H9 (cell line): ENCODE measurements at regions not wholly inside any gene's neighbourhood (a gene's known extent, or its start where the extent isn't known, plus 50 kb on each side); places are given as distances from the start of the nearest gene placed in this dataset.

Experiments used
- DNase-seq: peaks from one replicate; pipeline ENCODE4 v3.0.0-alpha.2; 2017
- H2AFZ ChIP-seq: one replicate; pipeline ENCODE4 v1.6.1; 2013; ENCODE audit warnings: mild to moderate bottlenecking, low read length, control low read depth, moderate library complexity
- H2AK5ac ChIP-seq: 2 replicates; pipeline ENCODE4 v1.6.1; 2013; ENCODE audit warnings: low read length, control low read depth, mixed read lengths; ENCODE audit not compliant: insufficient read length
- H2BK120ac ChIP-seq: one replicate; pipeline ENCODE4 v1.6.1; 2013; ENCODE audit warnings: low read depth, mild to moderate bottlenecking, low read length, control low read depth, inconsistent platforms; ENCODE audit not compliant: poor library complexity, severe bottlenecking
- H2BK12ac ChIP-seq: 2 replicates; pipeline ENCODE4 v1.6.1; 2013; ENCODE audit warnings: low read length, control low read depth, mixed read lengths, low read depth; ENCODE audit not compliant: insufficient read length
- H2BK15ac ChIP-seq: 2 replicates; pipeline ENCODE4 v1.6.1; 2013; ENCODE audit warnings: low read depth, low read length, control low read depth
- H2BK20ac ChIP-seq: one replicate; pipeline ENCODE4 v1.6.1; 2013; ENCODE audit warnings: low read depth, mild to moderate bottlenecking, low read length, control low read depth, inconsistent platforms; ENCODE audit not compliant: poor library complexity, severe bottlenecking
- H2BK5ac ChIP-seq: 2 replicates; pipeline ENCODE4 v1.6.1; 2013; ENCODE audit warnings: low read length, control low read depth, mixed read lengths; ENCODE audit not compliant: insufficient read length
- H3K14ac ChIP-seq: 2 replicates; pipeline ENCODE4 v1.6.1; 2013; ENCODE audit warnings: low read length, control low read depth; ENCODE audit not compliant: insufficient read depth
- H3K18ac ChIP-seq: 2 replicates; pipeline ENCODE4 v1.6.1; 2013; ENCODE audit warnings: low read depth, mild to moderate bottlenecking, mixed read lengths, low read length, control low read depth; ENCODE audit not compliant: insufficient read length
- H3K23ac ChIP-seq: 2 replicates; pipeline ENCODE4 v1.6.1; 2013; ENCODE audit warnings: low read length, control low read depth, mixed read lengths, low read depth; ENCODE audit not compliant: insufficient read length
- H3K23me2 ChIP-seq: 2 replicates; pipeline ENCODE4 v1.6.1; 2013; ENCODE audit warnings: low read depth, mild to moderate bottlenecking, mixed read lengths, low read length, control low read depth; ENCODE audit not compliant: insufficient read length, poor library complexity, severe bottlenecking
- H3K27ac ChIP-seq: 2 replicates; pipeline ENCODE4 v1.5.1; 2013; ENCODE audit warnings: low read length, control low read depth, mixed read lengths, low read depth; ENCODE audit not compliant: insufficient read length
- H3K27me3 ChIP-seq: 2 replicates; pipeline ENCODE4 v1.6.1; 2013; ENCODE audit warnings: low read length, control low read depth, inconsistent platforms; ENCODE audit not compliant: insufficient read depth
- H3K4ac ChIP-seq: 2 replicates; pipeline ENCODE4 v1.6.1; 2013; ENCODE audit warnings: low read depth, mild to moderate bottlenecking, control low read depth, inconsistent platforms, low read length, moderate library complexity
- H3K4me1 ChIP-seq: 2 replicates; pipeline ENCODE4 v1.6.1; 2013; ENCODE audit warnings: low read length, control low read depth, inconsistent platforms; ENCODE audit not compliant: insufficient read depth
- H3K4me2 ChIP-seq: 2 replicates; pipeline ENCODE4 v1.6.1; 2013; ENCODE audit warnings: low read length, control low read depth, mixed read lengths; ENCODE audit not compliant: insufficient read length, insufficient read depth
- H3K56ac ChIP-seq: 2 replicates; pipeline ENCODE4 v1.6.1; 2013; ENCODE audit warnings: low read depth, mild to moderate bottlenecking, mixed read lengths, low read length, control low read depth; ENCODE audit not compliant: insufficient read length
- H3K79me1 ChIP-seq: 2 replicates; pipeline ENCODE4 v1.6.1; 2013; ENCODE audit warnings: low read depth, mild to moderate bottlenecking, moderate library complexity, low read length, control low read depth, inconsistent platforms; ENCODE audit not compliant: insufficient read depth, poor library complexity, severe bottlenecking
- H3K79me2 ChIP-seq: 2 replicates; pipeline ENCODE4 v1.6.1; 2013; ENCODE audit warnings: low read length, control low read depth, inconsistent platforms; ENCODE audit not compliant: insufficient read depth
- H3K9ac ChIP-seq: 2 replicates; pipeline ENCODE4 v1.6.1; 2013; ENCODE audit warnings: low read length, control low read depth, mixed read lengths; ENCODE audit not compliant: insufficient read length; ENCODE audit errors: extremely low read depth
- H3K9me3 ChIP-seq: one replicate; pipeline ENCODE4 v1.6.1; 2013; ENCODE audit warnings: low read depth, low read length, inconsistent platforms; ENCODE audit not compliant: control insufficient read depth
- H3T11ph ChIP-seq: one replicate; pipeline ENCODE4 v1.6.1; 2013; ENCODE audit warnings: mild to moderate bottlenecking, low read length, control low read depth, inconsistent platforms
- H4K20me1 ChIP-seq: one replicate; pipeline ENCODE4 v1.6.1; 2013; ENCODE audit not compliant: control insufficient read depth, insufficient read length, insufficient read depth
- H4K5ac ChIP-seq: 2 replicates; pipeline ENCODE4 v1.6.1; 2013; ENCODE audit warnings: low read depth, mild to moderate bottlenecking, mixed read lengths, low read length, control low read depth; ENCODE audit not compliant: insufficient read length
- H4K8ac ChIP-seq: replicated peaks from 2 replicates; pipeline ENCODE4 v1.6.1; 2013; ENCODE audit warnings: low read length, control low read depth, mixed read lengths, low read depth; ENCODE audit not compliant: insufficient read length
- H4K91ac ChIP-seq: 2 replicates; pipeline ENCODE4 v1.6.1; 2013; ENCODE audit warnings: low read depth, mild to moderate bottlenecking, moderate library complexity, mixed read lengths, low read length, control low read depth; ENCODE audit not compliant: insufficient read length
- H3K27ac Mint-ChIP-seq, 3 experiments: 2 replicates in 2 of 3; 3 replicates in 1 of 3; pipeline ENCODE4 v1.8.0; 2020 to 2021; ENCODE audit warnings: mixed read lengths in 3 of 3, mild to moderate bottlenecking in 1 of 3, moderate library complexity in 1 of 3
- H3K27me3 Mint-ChIP-seq: 2 replicates; pipeline ENCODE4 v1.8.0; 2021; ENCODE audit warnings: low read depth, mild to moderate bottlenecking, moderate library complexity, mixed read lengths
- H3K36me3 Mint-ChIP-seq, 3 experiments: 2 replicates in 2 of 3; 3 replicates in 1 of 3; pipeline ENCODE4 v1.8.0; 2020 to 2021; ENCODE audit warnings: low read depth in 3 of 3, mixed read lengths in 3 of 3; ENCODE audit not compliant: insufficient read depth in 1 of 3
- H3K4me1 Mint-ChIP-seq, 2 experiments: 2 replicates each; pipeline ENCODE4 v1.8.0; 2020; ENCODE audit warnings: mixed read lengths in 2 of 2
- H3K4me3 Mint-ChIP-seq, 2 experiments: 2 replicates in 1 of 2; 3 replicates in 1 of 2; pipeline ENCODE4 v1.8.0; 2020 to 2021; ENCODE audit warnings: mild to moderate bottlenecking in 2 of 2, mixed read lengths in 2 of 2, moderate library complexity in 1 of 2
- H3K9me3 Mint-ChIP-seq, 2 experiments: 2 replicates in 1 of 2; 3 replicates in 1 of 2; pipeline ENCODE4 v1.8.0; 2020; ENCODE audit warnings: mild to moderate bottlenecking in 2 of 2, mixed read lengths in 2 of 2, moderate library complexity in 1 of 2
- WGBS: extraction: QIAGEN DNeasy Blood & Tissue Kit; methylation state at CpG from one replicate; pipeline ENCODE4 v1.1.7; 2013; ENCODE audit warnings: missing lambda C conversion rate, low lambda C conversion rate, mixed read lengths; ENCODE audit not compliant: insufficient read length; ENCODE audit errors: extremely low coverage; 5-methylcytosine and 5-hydroxymethylcytosine counted together
- TF ChIP-seq, protein P1 (sequence below): fragments of 200-600 bp; sonication (generic); conservative IDR thresholded peaks from 3 replicates; pipeline ENCODE4 v1.8.0; 2021; ENCODE audit warnings: antibody characterized with exemption, mild to moderate bottlenecking

GRCh38 chr1:90783181-90783580 lies 66.1 kb upstream of the BARHL2 start:
- H3K27ac ChIP-seq = no peak overlapping the region
- Mint-ChIP-seq H3K9me3 (no peaks in the 10 kb centered on the region), H3K4me3 (no peak overlapping the region), H3K4me1 (peaks cover 12 to 14% of the 10 kb centered on the region in 2 experiments), H3K27ac (no peak overlapping the region), H3K36me3 (no peaks in the 10 kb centered on the region), H3K27me3 (no peaks in the 10 kb centered on the region; the same call in 1 of the 2 replicates)
- H3K27me3 ChIP-seq = no peaks in the 10 kb centered on the region
- H2BK5ac ChIP-seq = no peak overlapping the region
- no peak overlapping the region for H2AK5ac ChIP-seq
- WGBS = no CpG with 5 or more reads among the region's 6 CpGs
- no peak overlapping the region for H3K14ac ChIP-seq
- H3T11ph ChIP-seq = no peak overlapping the region
- H3K79me2 ChIP-seq = no peaks in the 10 kb centered on the region
- H3K18ac ChIP-seq = no peak overlapping the region
- no peak overlapping the region for H2BK15ac ChIP-seq
- H3K4me2 ChIP-seq = no peak overlapping the region
- no peak overlapping the region for H3K23ac ChIP-seq
- no peak overlapping the region for H3K56ac ChIP-seq
- no peak overlapping the region for H3K9ac ChIP-seq
- DNase-seq = no peak
- no peak overlapping the region for H4K91ac ChIP-seq
- H3K4me1 ChIP-seq = no peaks in the 10 kb centered on the region
- no peak overlapping the region for H4K8ac ChIP-seq
- no peak overlapping the region for H2AFZ ChIP-seq
- H4K5ac ChIP-seq = no peak overlapping the region
- H2BK120ac ChIP-seq = no peak overlapping the region
- H4K20me1 ChIP-seq = no peaks in the 10 kb centered on the region
- no peak overlapping the region for H3K4ac ChIP-seq
- TF ChIP-seq, protein P1, sequence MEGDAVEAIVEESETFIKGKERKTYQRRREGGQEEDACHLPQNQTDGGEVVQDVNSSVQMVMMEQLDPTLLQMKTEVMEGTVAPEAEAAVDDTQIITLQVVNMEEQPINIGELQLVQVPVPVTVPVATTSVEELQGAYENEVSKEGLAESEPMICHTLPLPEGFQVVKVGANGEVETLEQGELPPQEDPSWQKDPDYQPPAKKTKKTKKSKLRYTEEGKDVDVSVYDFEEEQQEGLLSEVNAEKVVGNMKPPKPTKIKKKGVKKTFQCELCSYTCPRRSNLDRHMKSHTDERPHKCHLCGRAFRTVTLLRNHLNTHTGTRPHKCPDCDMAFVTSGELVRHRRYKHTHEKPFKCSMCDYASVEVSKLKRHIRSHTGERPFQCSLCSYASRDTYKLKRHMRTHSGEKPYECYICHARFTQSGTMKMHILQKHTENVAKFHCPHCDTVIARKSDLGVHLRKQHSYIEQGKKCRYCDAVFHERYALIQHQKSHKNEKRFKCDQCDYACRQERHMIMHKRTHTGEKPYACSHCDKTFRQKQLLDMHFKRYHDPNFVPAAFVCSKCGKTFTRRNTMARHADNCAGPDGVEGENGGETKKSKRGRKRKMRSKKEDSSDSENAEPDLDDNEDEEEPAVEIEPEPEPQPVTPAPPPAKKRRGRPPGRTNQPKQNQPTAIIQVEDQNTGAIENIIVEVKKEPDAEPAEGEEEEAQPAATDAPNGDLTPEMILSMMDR = no peak
- no peaks in the 10 kb centered on the region for H3K9me3 ChIP-seq
- no peak overlapping the region for H2BK20ac ChIP-seq
- no peak overlapping the region for H2BK12ac ChIP-seq
- H3K79me1 ChIP-seq = no peaks in the 10 kb centered on the region
- no peaks in the 10 kb centered on the region for H3K23me2 ChIP-seq
